Pancreas (tissue), 10 donors: ENCODE measurements at regions not wholly inside any gene's neighbourhood (a gene's known extent, or its start where the extent isn't known, plus 50 kb on each side); places are given as distances from the start of the nearest gene placed in this dataset.

Source experiments
- ATAC-seq, 4 donors: fragments of 200-7000 bp; cut with Tn5 transposase; one replicate each; pipeline versions ENCODE4 v1.8.0 to v1.9.1; 2020; ENCODE audit warnings: mild to moderate bottlenecking in 4 of 4, moderate library complexity in 4 of 4
- DNase-seq, 6 donors: peaks; one replicate each; pipeline ENCODE4 v3.0.0-alpha.2; 2020
- FAIRE-seq: peaks from 2 replicates; lab custom pipeline; 2012; peaks lifted over from hg19 to GRCh38; lab: Jason Lieb, UNC
- H3K27ac ChIP-seq, 4 donors: fragments of 200-600 bp; sonication (generic); 1 replicate in 3 of 4; 2 replicates in 1 of 4; pipeline versions ENCODE4 v1.5.0 to v1.8.0; 2020
- H3K27me3 ChIP-seq, 4 donors: fragments of 200-600 bp; one replicate each; pipeline ENCODE4 v1.8.0; 2021
- H3K36me3 ChIP-seq, 3 donors: fragments of 200-600 bp; sonication (generic) in 1 of 3; one replicate each; pipeline versions ENCODE4 v1.5.0 to v1.8.0; 2020 to 2021
- H3K4me1 ChIP-seq, 3 donors: fragments of 200-600 bp; one replicate each; pipeline ENCODE4 v1.8.0; 2021
- H3K4me3 ChIP-seq, 4 donors: fragments of 200-600 bp; sonication (generic) in 2 of 4; one replicate each; pipeline versions ENCODE4 v1.5.0 to v1.8.0; 2020 to 2021
- H3K9me3 ChIP-seq, 4 donors: fragments of 200-600 bp; one replicate each; pipeline ENCODE4 v1.8.0; 2021
- WGBS, 2 donors: extraction: QIAGEN DNeasy Blood & Tissue Kit; methylation state at CpG; one replicate each; pipeline ENCODE4 v1.1.7; 2013; 5-methylcytosine and 5-hydroxymethylcytosine counted together
- intact Hi-C, 3 donors: fragments of 100-400 bp; cut with DNase I; formaldehyde crosslinking; loops; one replicate each; pipeline versions ENCODE4 v1.11.1 to v1.14.2; 2022
- TF ChIP-seq, protein P1 (sequence below), 4 donors: fragments of 200-600 bp; sonication (generic) in 3 of 4; IDR thresholded peaks; one replicate each; pipeline versions ENCODE4 v1.5.0 to v1.8.0; 2021; ENCODE audit warnings: antibody characterized with exemption in 4 of 4
- donor health status: healthy with polysubstance abuse.
- donor health status: DM: no; HTN: no; CAD: no; lungs with moderate emphysema.
- donor health status: DM: no; HTN: no; CAD: no.
- donor health status: control.
- donor health status: control.
- donor health status: Bipolar disorder and iron deficiency.
- donor health status: DM: yes; HTN: yes; CAD: no.
- donor health status: DM: no; HTN: no; CAD: no.
- donor health status: DM: no; HTN: no; CAD: no.
- donor health status: DM: yes; HTN: yes; CAD: no.

DNA sequence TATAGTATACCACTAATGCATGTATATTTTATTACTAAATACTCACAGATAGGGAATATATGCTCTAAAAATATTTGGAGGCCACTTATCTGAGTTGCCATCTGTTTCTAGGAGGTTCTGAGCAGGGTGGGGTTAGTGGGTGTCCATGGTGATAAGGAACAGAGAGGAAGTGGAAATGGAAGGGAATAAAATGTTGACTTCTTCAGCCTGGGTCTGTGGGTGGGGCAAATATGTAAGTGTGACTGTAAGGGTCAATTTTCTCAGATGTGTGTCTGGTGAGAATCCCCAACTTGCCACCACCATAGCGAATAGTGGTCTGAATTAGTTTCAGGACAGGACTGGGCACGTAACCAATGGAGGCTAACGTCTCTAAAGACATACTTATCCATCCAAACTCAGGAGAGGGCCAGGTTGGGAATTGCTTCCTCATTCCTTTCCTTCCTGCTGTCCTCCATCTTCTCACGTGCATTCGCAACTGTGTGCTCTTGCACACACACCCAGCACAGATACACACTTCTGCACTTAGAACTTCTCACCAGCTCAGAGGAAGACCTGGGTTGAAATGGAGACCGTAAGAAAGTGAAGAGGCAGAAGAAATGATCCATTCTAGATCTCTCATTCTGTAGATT, 54.2 kb upstream of the GZMB start:
- no peak for FAIRE-seq
- WGBS, 2 donors, result 62 to 71% methylated on average over 6 of the region's 6 CpGs
- peaks cover 0 to 4% (median 0%) of the 10 kb centered on the region in 4 donors for H3K27me3 ChIP-seq
- no peak for DNase-seq
- TF ChIP-seq, protein P1, sequence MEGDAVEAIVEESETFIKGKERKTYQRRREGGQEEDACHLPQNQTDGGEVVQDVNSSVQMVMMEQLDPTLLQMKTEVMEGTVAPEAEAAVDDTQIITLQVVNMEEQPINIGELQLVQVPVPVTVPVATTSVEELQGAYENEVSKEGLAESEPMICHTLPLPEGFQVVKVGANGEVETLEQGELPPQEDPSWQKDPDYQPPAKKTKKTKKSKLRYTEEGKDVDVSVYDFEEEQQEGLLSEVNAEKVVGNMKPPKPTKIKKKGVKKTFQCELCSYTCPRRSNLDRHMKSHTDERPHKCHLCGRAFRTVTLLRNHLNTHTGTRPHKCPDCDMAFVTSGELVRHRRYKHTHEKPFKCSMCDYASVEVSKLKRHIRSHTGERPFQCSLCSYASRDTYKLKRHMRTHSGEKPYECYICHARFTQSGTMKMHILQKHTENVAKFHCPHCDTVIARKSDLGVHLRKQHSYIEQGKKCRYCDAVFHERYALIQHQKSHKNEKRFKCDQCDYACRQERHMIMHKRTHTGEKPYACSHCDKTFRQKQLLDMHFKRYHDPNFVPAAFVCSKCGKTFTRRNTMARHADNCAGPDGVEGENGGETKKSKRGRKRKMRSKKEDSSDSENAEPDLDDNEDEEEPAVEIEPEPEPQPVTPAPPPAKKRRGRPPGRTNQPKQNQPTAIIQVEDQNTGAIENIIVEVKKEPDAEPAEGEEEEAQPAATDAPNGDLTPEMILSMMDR (IDR thresholded peaks at IDR 0.05), result no peak
- intact Hi-C loops, result no loop called here
- ATAC-seq, result no peak
- H3K9me3 ChIP-seq, result no peaks in the 10 kb centered on the region
- H3K4me1 ChIP-seq, result no peaks in the 10 kb centered on the region
- no peak overlapping the region for H3K4me3 ChIP-seq
- no peaks in the 10 kb centered on the region for H3K36me3 ChIP-seq
- no peak overlapping the region for H3K27ac ChIP-seq
